ENCODE measurements at regions not wholly inside any gene's neighbourhood (a gene's known extent, or its start where the extent isn't known, plus 50 kb on each side); places are given as distances from the start of the nearest gene placed in this dataset.

DNA sequence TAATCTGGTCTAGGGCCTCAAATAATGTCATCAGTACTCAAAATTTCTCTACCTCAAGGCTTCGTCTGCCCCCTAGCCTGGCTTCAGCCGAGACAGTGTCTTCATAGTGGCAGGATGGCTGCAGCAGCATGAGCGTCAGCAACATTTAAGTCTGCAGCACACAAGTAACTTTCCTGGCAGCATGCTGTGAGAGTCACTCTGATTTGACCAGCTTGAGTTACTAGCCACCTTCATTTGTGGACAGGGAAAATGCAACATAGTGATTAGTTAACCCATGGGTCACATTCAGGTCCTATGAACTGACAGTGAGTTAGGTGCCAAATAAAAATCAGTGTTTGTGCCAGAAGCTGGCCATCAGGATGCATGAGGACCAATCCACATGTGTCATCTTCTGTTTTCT, 209.9 kb upstream of the SLC35B3 start:
- TF ChIP-seq, protein P1, sequence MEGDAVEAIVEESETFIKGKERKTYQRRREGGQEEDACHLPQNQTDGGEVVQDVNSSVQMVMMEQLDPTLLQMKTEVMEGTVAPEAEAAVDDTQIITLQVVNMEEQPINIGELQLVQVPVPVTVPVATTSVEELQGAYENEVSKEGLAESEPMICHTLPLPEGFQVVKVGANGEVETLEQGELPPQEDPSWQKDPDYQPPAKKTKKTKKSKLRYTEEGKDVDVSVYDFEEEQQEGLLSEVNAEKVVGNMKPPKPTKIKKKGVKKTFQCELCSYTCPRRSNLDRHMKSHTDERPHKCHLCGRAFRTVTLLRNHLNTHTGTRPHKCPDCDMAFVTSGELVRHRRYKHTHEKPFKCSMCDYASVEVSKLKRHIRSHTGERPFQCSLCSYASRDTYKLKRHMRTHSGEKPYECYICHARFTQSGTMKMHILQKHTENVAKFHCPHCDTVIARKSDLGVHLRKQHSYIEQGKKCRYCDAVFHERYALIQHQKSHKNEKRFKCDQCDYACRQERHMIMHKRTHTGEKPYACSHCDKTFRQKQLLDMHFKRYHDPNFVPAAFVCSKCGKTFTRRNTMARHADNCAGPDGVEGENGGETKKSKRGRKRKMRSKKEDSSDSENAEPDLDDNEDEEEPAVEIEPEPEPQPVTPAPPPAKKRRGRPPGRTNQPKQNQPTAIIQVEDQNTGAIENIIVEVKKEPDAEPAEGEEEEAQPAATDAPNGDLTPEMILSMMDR (IDR thresholded peaks at IDR 0.05; ENCODE audit: insufficient read depth, low read depth, low read length) = no peak
- TF ChIP-seq EZH2 (IDR thresholded peaks at IDR 0.05; ENCODE audit: insufficient read depth, low read length) = no peak
